ENCODE measurements at regions not wholly inside any gene's neighbourhood (a gene's known extent, or its start where the extent isn't known, plus 50 kb on each side); places are given as distances from the start of the nearest gene placed in this dataset.

DNA sequence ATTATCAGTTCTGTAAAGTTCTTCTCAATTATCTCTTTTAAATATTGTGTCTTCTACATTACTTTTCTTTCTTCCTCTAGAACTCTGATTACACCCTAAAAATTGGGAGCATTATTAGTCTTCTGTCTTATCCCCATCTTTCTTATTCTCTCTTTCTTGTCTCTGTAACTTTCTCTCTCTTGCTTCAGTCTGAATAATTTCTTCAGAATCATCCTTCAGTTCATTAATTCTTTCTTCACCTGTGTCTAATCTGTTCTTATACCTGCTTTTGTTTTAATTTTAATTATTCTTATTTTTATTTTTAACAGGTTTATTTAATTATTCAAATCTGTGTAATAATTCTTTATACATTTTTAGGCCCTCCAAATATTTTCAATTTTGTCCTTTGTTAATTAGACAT, 114.3 kb downstream of the GATA3 start:
- Histone ChIP-seq H3K27ac (ENCODE audit: low read depth in 2 of 2, low read length in 2 of 2) (no peak overlapping the region), H3K9ac (ENCODE audit: low read length in 3 of 3) (no peak overlapping the region), H3K36me3 (ENCODE audit: control insufficient read depth in 2 of 3, insufficient read depth in 3 of 3, low read length in 3 of 3) (no peaks in the 10 kb centered on the region), H3K4me1 (ENCODE audit: control insufficient read depth in 2 of 3, insufficient read depth in 2 of 3, low read depth in 1 of 3, low read length in 3 of 3) (no peaks in the 10 kb centered on the region), H3K9me3 (ENCODE audit: control insufficient read depth in 2 of 3, insufficient read depth in 1 of 3, low read length in 3 of 3) (peaks cover 0 to 4% (median 0%) of the 10 kb centered on the region in 3 donors), H3K27me3 (ENCODE audit: control insufficient read depth, insufficient read depth, low read length) (no peaks in the 10 kb centered on the region), H3K4me3 (ENCODE audit: low read length in 3 of 3) (no peak overlapping the region)
- DNase-seq (no peak), FAIRE-seq (no peak)
- TF ChIP-seq, protein P1, sequence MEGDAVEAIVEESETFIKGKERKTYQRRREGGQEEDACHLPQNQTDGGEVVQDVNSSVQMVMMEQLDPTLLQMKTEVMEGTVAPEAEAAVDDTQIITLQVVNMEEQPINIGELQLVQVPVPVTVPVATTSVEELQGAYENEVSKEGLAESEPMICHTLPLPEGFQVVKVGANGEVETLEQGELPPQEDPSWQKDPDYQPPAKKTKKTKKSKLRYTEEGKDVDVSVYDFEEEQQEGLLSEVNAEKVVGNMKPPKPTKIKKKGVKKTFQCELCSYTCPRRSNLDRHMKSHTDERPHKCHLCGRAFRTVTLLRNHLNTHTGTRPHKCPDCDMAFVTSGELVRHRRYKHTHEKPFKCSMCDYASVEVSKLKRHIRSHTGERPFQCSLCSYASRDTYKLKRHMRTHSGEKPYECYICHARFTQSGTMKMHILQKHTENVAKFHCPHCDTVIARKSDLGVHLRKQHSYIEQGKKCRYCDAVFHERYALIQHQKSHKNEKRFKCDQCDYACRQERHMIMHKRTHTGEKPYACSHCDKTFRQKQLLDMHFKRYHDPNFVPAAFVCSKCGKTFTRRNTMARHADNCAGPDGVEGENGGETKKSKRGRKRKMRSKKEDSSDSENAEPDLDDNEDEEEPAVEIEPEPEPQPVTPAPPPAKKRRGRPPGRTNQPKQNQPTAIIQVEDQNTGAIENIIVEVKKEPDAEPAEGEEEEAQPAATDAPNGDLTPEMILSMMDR (IDR thresholded peaks at IDR 0.05; ENCODE audit: borderline replicate concordance, extremely low read depth, insufficient read depth), result no peak
- intact Hi-C loops (cut with DNase I), result no loop called here

DNA sequence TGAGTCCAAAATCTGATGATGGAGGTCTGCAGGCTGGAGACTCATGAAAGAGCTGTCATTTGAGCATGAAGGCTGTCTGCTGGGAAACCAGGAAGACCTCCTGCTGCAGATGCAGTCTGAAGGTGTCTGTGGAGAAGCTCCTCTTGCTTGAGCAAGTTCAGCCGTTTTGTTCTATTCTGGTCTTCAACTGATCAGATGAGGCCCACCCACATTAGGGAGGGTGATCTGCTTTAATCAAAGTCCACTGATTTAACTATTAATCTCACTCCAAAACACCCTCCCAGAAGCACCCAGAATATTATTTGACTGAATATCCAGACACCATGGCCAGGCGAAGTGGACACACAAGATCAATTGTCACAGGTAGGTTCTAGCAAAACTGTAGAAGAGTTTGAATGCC, 116.5 kb downstream of the GATA3 start:
- FAIRE-seq (no peak), DNase-seq (no peak)
- Histone ChIP-seq H3K27me3 (ENCODE audit: control insufficient read depth, insufficient read depth, low read length) (no peaks in the 10 kb centered on the region), H3K9me3 (ENCODE audit: control insufficient read depth in 2 of 3, insufficient read depth in 1 of 3, low read length in 3 of 3) (peaks cover 0 to 4% (median 0%) of the 10 kb centered on the region in 3 donors), H3K27ac (ENCODE audit: low read depth in 2 of 2, low read length in 2 of 2) (no peak overlapping the region), H3K9ac (ENCODE audit: low read length in 3 of 3) (no peak overlapping the region), H3K4me1 (ENCODE audit: control insufficient read depth in 2 of 3, insufficient read depth in 2 of 3, low read depth in 1 of 3, low read length in 3 of 3) (no peaks in the 10 kb centered on the region), H3K4me3 (ENCODE audit: low read length in 3 of 3) (no peak overlapping the region), H3K36me3 (ENCODE audit: control insufficient read depth in 2 of 3, insufficient read depth in 3 of 3, low read length in 3 of 3) (no peaks in the 10 kb centered on the region)
- intact Hi-C loops (cut with DNase I), result no loop called here
- TF ChIP-seq, protein P1 (IDR thresholded peaks at IDR 0.05; ENCODE audit: borderline replicate concordance, extremely low read depth, insufficient read depth), result no peak

GRCh38 chr10:8172604-8173003, 118.1 kb downstream of the GATA3 start:
- Histone ChIP-seq H3K27me3 (ENCODE audit: control insufficient read depth, insufficient read depth, low read length) (no peaks in the 10 kb centered on the region), H3K36me3 (ENCODE audit: control insufficient read depth in 2 of 3, insufficient read depth in 3 of 3, low read length in 3 of 3) (no peaks in the 10 kb centered on the region), H3K4me3 (ENCODE audit: low read length in 3 of 3) (no peak overlapping the region), H3K4me1 (ENCODE audit: control insufficient read depth in 2 of 3, insufficient read depth in 2 of 3, low read depth in 1 of 3, low read length in 3 of 3) (no peaks in the 10 kb centered on the region), H3K9me3 (ENCODE audit: control insufficient read depth in 2 of 3, insufficient read depth in 1 of 3, low read length in 3 of 3) (peaks cover 0 to 4% (median 0%) of the 10 kb centered on the region in 3 donors), H3K9ac (ENCODE audit: low read length in 3 of 3) (no peak overlapping the region), H3K27ac (ENCODE audit: low read depth in 2 of 2, low read length in 2 of 2) (no peak overlapping the region)
- FAIRE-seq (no peak), DNase-seq (no peak)
- TF ChIP-seq, protein P1 (IDR thresholded peaks at IDR 0.05; ENCODE audit: borderline replicate concordance, extremely low read depth, insufficient read depth), result no peak
- intact Hi-C loops (cut with DNase I), result no loop called here

DNA sequence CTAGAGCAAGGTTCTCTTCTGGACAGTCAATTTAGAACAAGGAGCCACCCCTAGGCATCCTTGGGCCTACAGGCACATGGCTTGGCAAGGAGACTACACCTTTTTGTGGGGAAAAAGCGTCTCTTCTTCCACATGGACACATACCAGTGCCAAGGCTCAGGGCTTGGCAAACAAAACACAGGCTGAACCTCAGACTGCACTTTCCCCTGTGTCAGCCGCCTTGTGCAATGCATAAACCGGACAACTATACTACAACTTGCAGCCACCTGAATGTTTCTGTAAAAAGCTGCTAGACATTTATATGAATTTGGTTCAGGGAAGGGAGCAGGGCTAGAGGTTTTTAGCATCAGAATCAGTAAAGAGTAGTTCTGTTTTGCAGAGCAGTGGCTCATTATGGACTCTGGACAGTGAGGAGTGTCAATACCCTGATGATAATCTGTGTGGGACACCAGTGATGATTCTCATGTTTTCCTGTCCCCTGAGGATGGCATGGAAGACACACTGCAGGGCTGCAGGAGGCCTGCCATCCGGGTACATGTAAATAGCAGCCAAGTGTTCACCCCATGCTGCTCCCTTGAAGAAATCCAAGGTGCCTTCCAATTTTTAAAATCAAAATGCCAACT, 118.9 kb downstream of the GATA3 start:
- no peaks in the 10 kb centered on the region for H3K27me3 ChIP-seq (ENCODE audit: control insufficient read depth, insufficient read depth, low read length)
- TF ChIP-seq, protein P1 (IDR thresholded peaks at IDR 0.05; ENCODE audit: borderline replicate concordance, extremely low read depth, insufficient read depth), result no peak
- H3K4me1 ChIP-seq (ENCODE audit: control insufficient read depth in 2 of 3, insufficient read depth in 2 of 3, low read depth in 1 of 3, low read length in 3 of 3), result no peaks in the 10 kb centered on the region
- no peak overlapping the region for H3K4me3 ChIP-seq (ENCODE audit: low read length in 3 of 3)
- intact Hi-C loops (cut with DNase I), result no loop called here
- H3K9ac ChIP-seq (ENCODE audit: low read length in 3 of 3), result no peak overlapping the region
- H3K9me3 ChIP-seq (ENCODE audit: control insufficient read depth in 2 of 3, insufficient read depth in 1 of 3, low read length in 3 of 3), result peaks cover 0 to 4% (median 0%) of the 10 kb centered on the region in 3 donors
- H3K36me3 ChIP-seq (ENCODE audit: control insufficient read depth in 2 of 3, insufficient read depth in 3 of 3, low read length in 3 of 3), result no peaks in the 10 kb centered on the region
- DNase-seq (no peak), FAIRE-seq (no peak)
- H3K27ac ChIP-seq (ENCODE audit: low read depth in 2 of 2, low read length in 2 of 2), result no peak overlapping the region

All from kidney (tissue), 13 donors.